CD4-positive, alpha-beta T cell (primary cell): ENCODE measurements at regions not wholly inside any gene's neighbourhood (a gene's known extent, or its start where the extent isn't known, plus 50 kb on each side); places are given as distances from the start of the nearest gene placed in this dataset.

Experiments used
- ATAC-seq: fragments of 200-7000 bp; cut with Tn5 transposase; one replicate; pipeline ENCODE4 v1.10.0; 2022; ENCODE audit warnings: mild to moderate bottlenecking; ENCODE audit not compliant: poor library complexity
- CTCF ChIA-PET: fragments of 350-600 bp; sonication (Branson Sonifier 250); formaldehyde crosslinking; loops from one replicate; lab custom pipeline; 2021; ENCODE audit warnings: antibody characterized with exemption, inconsistent platforms; lab: Charles Lee
- POLR2A ChIA-PET: fragments of 350-600 bp; sonication (Branson Sonifier 250); formaldehyde crosslinking; loops from one replicate; lab custom pipeline; 2021; ENCODE audit warnings: antibody characterized with exemption, inconsistent platforms; lab: Charles Lee
- DNase-seq, 14 experiments: peaks; one replicate each; pipeline ENCODE4 v3.0.0-alpha.2; 2013 to 2020; ENCODE audit warnings: mixed read lengths in 2 of 14
- H3K27ac ChIP-seq, 2 donors: one replicate each; pipeline versions ENCODE4 v1.5.1 to v1.7.0; 2013; ENCODE audit warnings: low read length in 2 of 2, low read depth in 1 of 2, mild to moderate bottlenecking in 1 of 2
- H3K27me3 ChIP-seq, 2 experiments: 1 replicate in 1 of 2; 2 replicates in 1 of 2; pipeline versions ENCODE4 v1.6.1 to v1.7.0; 2013; ENCODE audit warnings: low read length in 2 of 2, control low read depth in 1 of 2, mild to moderate bottlenecking in 1 of 2, moderate library complexity in 1 of 2; ENCODE audit not compliant: insufficient read depth in 2 of 2, control insufficient read depth in 1 of 2
- H3K36me3 ChIP-seq: one replicate; pipeline ENCODE4 v1.6.1; 2013; ENCODE audit warnings: low read length, control low read depth; ENCODE audit not compliant: insufficient read depth
- H3K4me1 ChIP-seq: one replicate; pipeline ENCODE4 v1.6.1; 2013; ENCODE audit warnings: low read length, control low read depth; ENCODE audit not compliant: insufficient read depth
- H3K4me3 ChIP-seq: one replicate; pipeline ENCODE4 v1.5.1; 2013; ENCODE audit warnings: mild to moderate bottlenecking, low read length, moderate library complexity
- H3K9me3 ChIP-seq, 2 experiments: 1 replicate in 1 of 2; 2 replicates in 1 of 2; pipeline versions ENCODE4 v1.6.1 to v1.7.0; 2013; ENCODE audit warnings: low read length in 2 of 2, mild to moderate bottlenecking in 2 of 2, control low read depth in 1 of 2, moderate library complexity in 1 of 2; ENCODE audit not compliant: control insufficient read depth in 1 of 2, insufficient read depth in 1 of 2
- H3K27ac Mint-ChIP-seq: one replicate; pipeline ENCODE4 v1.8.0; 2020; ENCODE audit warnings: mixed read lengths
- H3K27me3 Mint-ChIP-seq: one replicate; pipeline ENCODE4 v1.8.0; 2021; ENCODE audit warnings: mixed read lengths
- H3K36me3 Mint-ChIP-seq: one replicate; pipeline ENCODE4 v1.8.0; 2021; ENCODE audit warnings: low read depth, mixed read lengths
- H3K4me1 Mint-ChIP-seq: one replicate; pipeline ENCODE4 v1.8.0; 2021; ENCODE audit warnings: low read depth, mixed read lengths
- H3K4me3 Mint-ChIP-seq: one replicate; pipeline ENCODE4 v1.8.0; 2020; ENCODE audit warnings: mild to moderate bottlenecking, mixed read lengths
- H3K9me3 Mint-ChIP-seq: one replicate; pipeline ENCODE4 v1.8.0; 2020; ENCODE audit warnings: mixed read lengths
- intact Hi-C, 2 experiments: fragments of 100-400 bp; cut with DNase I in 1 of 2; cut with micrococcal nuclease in 1 of 2; formaldehyde crosslinking; loops; one replicate each; pipeline versions ENCODE4 v1.15.1 to v1.9.0; 2023 to 2025; cut with DNase I, micrococcal nuclease
- TF ChIP-seq, protein P1 (sequence below): fragments of 200-600 bp; IDR thresholded peaks from one replicate; pipeline ENCODE4 v1.8.0; 2022; ENCODE audit warnings: antibody characterized with exemption, mild to moderate bottlenecking

GRCh38 chr13:33426131-33426530 lies 140.6 kb upstream of the STARD13 start:
- Histone ChIP-seq H3K9me3 (peaks cover 0 to 6% of the 10 kb centered on the region in 2 experiments), H3K36me3 (no peaks in the 10 kb centered on the region), H3K4me3 (no peak overlapping the region), H3K4me1 (no peaks in the 10 kb centered on the region), H3K27me3 (no peaks in the 10 kb centered on the region), H3K27ac (no peak overlapping the region)
- H3K9me3 Mint-ChIP-seq, result no peaks in the 10 kb centered on the region
- intact Hi-C loops, result no loop called here
- no peak overlapping the region for H3K4me3 Mint-ChIP-seq
- ATAC-seq, result no peak
- H3K27me3 Mint-ChIP-seq, result peaks cover 15% of the 10 kb centered on the region
- H3K4me1 Mint-ChIP-seq, result no peaks in the 10 kb centered on the region
- TF ChIP-seq, protein P1, sequence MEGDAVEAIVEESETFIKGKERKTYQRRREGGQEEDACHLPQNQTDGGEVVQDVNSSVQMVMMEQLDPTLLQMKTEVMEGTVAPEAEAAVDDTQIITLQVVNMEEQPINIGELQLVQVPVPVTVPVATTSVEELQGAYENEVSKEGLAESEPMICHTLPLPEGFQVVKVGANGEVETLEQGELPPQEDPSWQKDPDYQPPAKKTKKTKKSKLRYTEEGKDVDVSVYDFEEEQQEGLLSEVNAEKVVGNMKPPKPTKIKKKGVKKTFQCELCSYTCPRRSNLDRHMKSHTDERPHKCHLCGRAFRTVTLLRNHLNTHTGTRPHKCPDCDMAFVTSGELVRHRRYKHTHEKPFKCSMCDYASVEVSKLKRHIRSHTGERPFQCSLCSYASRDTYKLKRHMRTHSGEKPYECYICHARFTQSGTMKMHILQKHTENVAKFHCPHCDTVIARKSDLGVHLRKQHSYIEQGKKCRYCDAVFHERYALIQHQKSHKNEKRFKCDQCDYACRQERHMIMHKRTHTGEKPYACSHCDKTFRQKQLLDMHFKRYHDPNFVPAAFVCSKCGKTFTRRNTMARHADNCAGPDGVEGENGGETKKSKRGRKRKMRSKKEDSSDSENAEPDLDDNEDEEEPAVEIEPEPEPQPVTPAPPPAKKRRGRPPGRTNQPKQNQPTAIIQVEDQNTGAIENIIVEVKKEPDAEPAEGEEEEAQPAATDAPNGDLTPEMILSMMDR, result no peak
- DNase-seq, result no peak
- H3K36me3 Mint-ChIP-seq, result no peaks in the 10 kb centered on the region
- ChIA-PET CTCF (no interaction called here), POLR2A (no interaction called here)
- no peak overlapping the region for H3K27ac Mint-ChIP-seq

DNA sequence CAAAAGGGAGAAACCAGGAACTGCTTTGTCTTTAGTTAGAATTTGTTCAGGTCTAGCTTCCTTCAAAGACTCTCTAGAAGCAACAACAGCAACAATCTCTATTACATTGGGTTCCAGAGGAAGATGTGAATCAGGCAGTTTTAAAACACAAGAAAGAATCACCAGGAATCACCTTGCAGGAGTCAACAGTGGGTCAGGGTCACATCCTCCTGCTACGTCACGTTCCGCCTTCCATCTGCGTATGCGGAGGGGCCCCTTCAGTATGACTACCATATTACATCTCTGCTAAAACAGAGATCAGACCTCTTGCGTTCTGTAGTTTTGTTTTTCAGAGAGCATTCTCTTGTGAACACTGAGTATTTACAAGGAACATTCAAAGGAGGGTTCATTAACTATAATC lies 147.8 kb upstream of the STARD13 start:
- H3K27me3 ChIP-seq, result no peaks in the 10 kb centered on the region
- no peak overlapping the region for H3K4me3 ChIP-seq
- Mint-ChIP-seq H3K9me3 (no peaks in the 10 kb centered on the region), H3K36me3 (no peaks in the 10 kb centered on the region), H3K4me1 (no peaks in the 10 kb centered on the region), H3K4me3 (no peak overlapping the region), H3K27me3 (peaks cover 7% of the 10 kb centered on the region), H3K27ac (no peak overlapping the region)
- H3K36me3 ChIP-seq, result no peaks in the 10 kb centered on the region
- DNase-seq (no peak), ATAC-seq (no peak)
- POLR2A ChIA-PET, result no interaction called here
- H3K9me3 ChIP-seq, result peaks cover 0 to 6% of the 10 kb centered on the region in 2 experiments
- H3K27ac ChIP-seq, result no peak overlapping the region
- intact Hi-C loops, result no loop called here
- no peaks in the 10 kb centered on the region for H3K4me1 ChIP-seq
- TF ChIP-seq, protein P1, result no peak
- CTCF ChIA-PET, result no interaction called here

- Histone ChIP-seq H3K27ac (no peak overlapping the region), H3K4me1 (no peaks in the 10 kb centered on the region), H3K4me3 (no peak overlapping the region), H3K36me3 (no peaks in the 10 kb centered on the region), H3K9me3 (peaks cover 0 to 3% of the 10 kb centered on the region in 2 experiments), H3K27me3 (no peaks in the 10 kb centered on the region)
- Mint-ChIP-seq H3K27me3 (no peaks in the 10 kb centered on the region), H3K4me3 (no peak overlapping the region), H3K9me3 (no peaks in the 10 kb centered on the region), H3K36me3 (no peaks in the 10 kb centered on the region), H3K4me1 (no peaks in the 10 kb centered on the region), H3K27ac (no peak overlapping the region)
- TF ChIP-seq, protein P1, result no peak
- no peak for DNase-seq
- intact Hi-C loops, result no loop called here
- no peak for ATAC-seq
- POLR2A ChIA-PET, result no interaction called here
- CTCF ChIA-PET, result interaction anchor here (1.3 kb wide), 1 partner anchor 38 kb away, joined by 3 read pairs; no protein-coding TSS in a partner anchor
Observed at GRCh38 chr13:33434676-33435075, 149.1 kb upstream of the STARD13 start.
